Activated CD4-positive, alpha-beta T cell treated with anti-CD3 and anti-CD28 coated beads for 36 hours (primary cell): ENCODE measurements at regions not wholly inside any gene's neighbourhood (a gene's known extent, or its start where the extent isn't known, plus 50 kb on each side); places are given as distances from the start of the nearest gene placed in this dataset.

ENCODE experiments used
- ATAC-seq: fragments of 200-7000 bp; cut with Tn5 transposase; one replicate; pipeline ENCODE4 v1.10.0; 2021; ENCODE audit warnings: mild to moderate bottlenecking, moderate library complexity
- CTCF ChIA-PET: fragments of 350-600 bp; sonication (Branson Sonifier 250); formaldehyde crosslinking; loops from one replicate; lab custom pipeline; 2021; ENCODE audit warnings: antibody characterized with exemption; lab: Charles Lee
- POLR2A ChIA-PET: fragments of 350-600 bp; sonication (Branson Sonifier 250); formaldehyde crosslinking; loops from one replicate; lab custom pipeline; 2021; ENCODE audit warnings: antibody characterized with exemption, inconsistent platforms; lab: Charles Lee
- DNase-seq: peaks from one replicate; pipeline ENCODE4 v3.0.0-alpha.2; 2020
- H3K27ac Mint-ChIP-seq: one replicate; pipeline ENCODE4 v1.8.0; 2021; ENCODE audit warnings: mixed read lengths
- H3K27me3 Mint-ChIP-seq: one replicate; pipeline ENCODE4 v1.8.0; 2021; ENCODE audit warnings: mixed read lengths
- H3K36me3 Mint-ChIP-seq: one replicate; pipeline ENCODE4 v1.8.0; 2021; ENCODE audit warnings: low read depth, mixed read lengths
- H3K4me1 Mint-ChIP-seq: one replicate; pipeline ENCODE4 v1.8.0; 2021; ENCODE audit warnings: mixed read lengths
- H3K4me3 Mint-ChIP-seq: one replicate; pipeline ENCODE4 v1.8.0; 2021; ENCODE audit warnings: mild to moderate bottlenecking, moderate library complexity, mixed read lengths
- H3K9me3 Mint-ChIP-seq: one replicate; pipeline ENCODE4 v1.8.0; 2021; ENCODE audit warnings: low read depth, mixed read lengths
- intact Hi-C, 2 experiments: fragments of 100-400 bp; cut with DNase I in 1 of 2; cut with micrococcal nuclease in 1 of 2; formaldehyde crosslinking; loops; one replicate each; pipeline versions ENCODE4 v1.14.2 to v1.15.1; 2022 to 2024; cut with DNase I, micrococcal nuclease

- H3K4me1 Mint-ChIP-seq, result no peaks in the 10 kb centered on the region
- no peak overlapping the region for H3K27ac Mint-ChIP-seq
- DNase-seq (no peak), ATAC-seq (no peak)
- H3K36me3 Mint-ChIP-seq, result no peaks in the 10 kb centered on the region
- H3K4me3 Mint-ChIP-seq, result no peak overlapping the region
- H3K9me3 Mint-ChIP-seq, result no peaks in the 10 kb centered on the region
- intact Hi-C loops, result no loop called here
- CTCF ChIA-PET, result no interaction called here
- H3K27me3 Mint-ChIP-seq, result no peaks in the 10 kb centered on the region
- POLR2A ChIA-PET, result no interaction called here
Measured at GRCh38 chrY:17378326-17378725, 501.7 kb downstream of the CDY2B start.

- Mint-ChIP-seq H3K27me3 (no peaks in the 10 kb centered on the region), H3K4me1 (no peaks in the 10 kb centered on the region), H3K9me3 (no peaks in the 10 kb centered on the region), H3K27ac (no peak overlapping the region), H3K36me3 (no peaks in the 10 kb centered on the region), H3K4me3 (no peak overlapping the region)
- DNase-seq (no peak), ATAC-seq (no peak)
- ChIA-PET POLR2A (no interaction called here), CTCF (no interaction called here)
- intact Hi-C loops, result no loop called here
Measured at GRCh38 chrY:17368413-17368812, 511.6 kb downstream of the CDY2B start.

GRCh38 chrY:17366400-17366799, 513.6 kb downstream of the CDY2B start:
- Mint-ChIP-seq H3K4me1 (no peaks in the 10 kb centered on the region), H3K36me3 (no peaks in the 10 kb centered on the region), H3K4me3 (no peak overlapping the region), H3K9me3 (no peaks in the 10 kb centered on the region), H3K27ac (no peak overlapping the region), H3K27me3 (no peaks in the 10 kb centered on the region)
- no peak for ATAC-seq
- intact Hi-C loops, result no loop called here
- POLR2A ChIA-PET, result no interaction called here
- DNase-seq, result no peak
- CTCF ChIA-PET, result no interaction called here

- Mint-ChIP-seq H3K9me3 (no peaks in the 10 kb centered on the region), H3K4me3 (no peak overlapping the region), H3K36me3 (no peaks in the 10 kb centered on the region), H3K27ac (no peak overlapping the region), H3K27me3 (no peaks in the 10 kb centered on the region), H3K4me1 (no peaks in the 10 kb centered on the region)
- ChIA-PET POLR2A (no interaction called here), CTCF (no interaction called here)
- intact Hi-C loops, result no loop called here
- ATAC-seq (no peak), DNase-seq (no peak)
Measured at GRCh38 chrY:17339028-17339427, 541.0 kb downstream of the CDY2B start.

GRCh38 chrY:17330733-17331132, 549.3 kb downstream of the CDY2B start:
- no peak overlapping the region for H3K4me3 Mint-ChIP-seq
- ATAC-seq (no peak), DNase-seq (no peak)
- ChIA-PET POLR2A (no interaction called here), CTCF (no interaction called here)
- H3K4me1 Mint-ChIP-seq, result no peaks in the 10 kb centered on the region
- H3K27ac Mint-ChIP-seq, result no peak overlapping the region
- H3K27me3 Mint-ChIP-seq, result no peaks in the 10 kb centered on the region
- H3K9me3 Mint-ChIP-seq, result no peaks in the 10 kb centered on the region
- intact Hi-C loops, result no loop called here
- H3K36me3 Mint-ChIP-seq, result no peaks in the 10 kb centered on the region

GRCh38 chrY:17319916-17320315, 560.1 kb downstream of the CDY2B start:
- ChIA-PET POLR2A (no interaction called here), CTCF (no interaction called here)
- Mint-ChIP-seq H3K27me3 (no peaks in the 10 kb centered on the region), H3K4me1 (no peaks in the 10 kb centered on the region), H3K27ac (no peak overlapping the region), H3K9me3 (peaks cover 5% of the 10 kb centered on the region), H3K36me3 (no peaks in the 10 kb centered on the region), H3K4me3 (no peak overlapping the region)
- DNase-seq, result no peak
- intact Hi-C loops, result loop anchor here in 1 of 2 experiments (10.0 kb wide), 1 partner anchor 385 kb away; no protein-coding TSS in a partner anchor
- ATAC-seq, result no peak

- POLR2A ChIA-PET, result no interaction called here
- H3K36me3 Mint-ChIP-seq, result no peaks in the 10 kb centered on the region
- peaks cover 2% of the 10 kb centered on the region for H3K9me3 Mint-ChIP-seq
- intact Hi-C loops, result no loop called here
- H3K27ac Mint-ChIP-seq, result no peak overlapping the region
- ATAC-seq (no peak), DNase-seq (no peak)
- no peaks in the 10 kb centered on the region for H3K27me3 Mint-ChIP-seq
- CTCF ChIA-PET, result no interaction called here
- no peak overlapping the region for H3K4me3 Mint-ChIP-seq
- no peaks in the 10 kb centered on the region for H3K4me1 Mint-ChIP-seq
Measured at GRCh38 chrY:17318631-17319030, 561.4 kb downstream of the CDY2B start.

GRCh38 chrY:17277056-17277455, 603.0 kb downstream of the CDY2B start:
- H3K27me3 Mint-ChIP-seq, result no peaks in the 10 kb centered on the region
- DNase-seq, result peak; percentile 12
- H3K4me1 Mint-ChIP-seq, result no peaks in the 10 kb centered on the region
- H3K4me3 Mint-ChIP-seq, result no peak overlapping the region
- ATAC-seq, result peak; percentile 42
- no peak overlapping the region for H3K27ac Mint-ChIP-seq
- ChIA-PET CTCF (no interaction called here), POLR2A (no interaction called here)
- H3K9me3 Mint-ChIP-seq, result no peaks in the 10 kb centered on the region
- intact Hi-C loops, result no loop called here
- no peaks in the 10 kb centered on the region for H3K36me3 Mint-ChIP-seq

- H3K4me3 Mint-ChIP-seq, result no peak overlapping the region
- H3K4me1 Mint-ChIP-seq, result no peaks in the 10 kb centered on the region
- DNase-seq (no peak), ATAC-seq (no peak)
- no peaks in the 10 kb centered on the region for H3K9me3 Mint-ChIP-seq
- no peaks in the 10 kb centered on the region for H3K36me3 Mint-ChIP-seq
- ChIA-PET POLR2A (no interaction called here), CTCF (no interaction called here)
- intact Hi-C loops, result loop anchor here in 1 of 2 experiments (10.0 kb wide), 1 partner anchor 65 kb away; no protein-coding TSS in a partner anchor
- H3K27me3 Mint-ChIP-seq, result no peaks in the 10 kb centered on the region
- no peak overlapping the region for H3K27ac Mint-ChIP-seq
Measured at GRCh38 chrY:17259497-17259896, 620.5 kb downstream of the CDY2B start.

GRCh38 chrY:17238406-17238805, 641.6 kb downstream of the CDY2B start:
- Mint-ChIP-seq H3K4me1 (no peaks in the 10 kb centered on the region), H3K27me3 (no peaks in the 10 kb centered on the region), H3K27ac (no peak overlapping the region), H3K36me3 (no peaks in the 10 kb centered on the region), H3K4me3 (no peak overlapping the region), H3K9me3 (peaks cover 6% of the 10 kb centered on the region)
- DNase-seq (no peak), ATAC-seq (no peak)
- ChIA-PET CTCF (no interaction called here), POLR2A (no interaction called here)
- intact Hi-C loops, result no loop called here

- no peaks in the 10 kb centered on the region for H3K36me3 Mint-ChIP-seq
Measured at GRCh38 chrY:17235769-17236168, 644.3 kb downstream of the CDY2B start.

GRCh38 chrY:17233435-17234109, 646.4 kb downstream of the CDY2B start:
- H3K9me3 Mint-ChIP-seq, result peaks cover 5% of the 10 kb centered on the region
- CTCF ChIA-PET, result no interaction called here
- DNase-seq (no peak), ATAC-seq (no peak)
- H3K27me3 Mint-ChIP-seq, result no peaks in the 10 kb centered on the region
- no peak overlapping the region for H3K4me3 Mint-ChIP-seq
- intact Hi-C loops, result no loop called here
- POLR2A ChIA-PET, result no interaction called here
- H3K36me3 Mint-ChIP-seq, result no peaks in the 10 kb centered on the region
- no peak overlapping the region for H3K27ac Mint-ChIP-seq
- no peaks in the 10 kb centered on the region for H3K4me1 Mint-ChIP-seq

More at GRCh38 chrY:17235769-17236168, 644.3 kb downstream of the CDY2B start:
- Mint-ChIP-seq H3K9me3 (peaks cover 5% of the 10 kb centered on the region), H3K4me3 (no peak overlapping the region), H3K4me1 (no peaks in the 10 kb centered on the region), H3K27me3 (no peaks in the 10 kb centered on the region), H3K27ac (no peak overlapping the region)
- ATAC-seq, result no peak
- no peak for DNase-seq
- ChIA-PET CTCF (no interaction called here), POLR2A (no interaction called here)
- intact Hi-C loops, result no loop called here
